Neural progenitor cell (in vitro differentiated cells): ENCODE measurements at regions not wholly inside any gene's neighbourhood (a gene's known extent, or its start where the extent isn't known, plus 50 kb on each side); places are given as distances from the start of the nearest gene placed in this dataset.

Experiments
- CTCF ChIP-seq: fragments of 200-600 bp; sonication (generic); IDR thresholded peaks from 2 replicates; pipeline ENCODE4 v1.5.1; 2017; ENCODE audit warnings: antibody characterized with exemption, mild to moderate bottlenecking
- EZH2 ChIP-seq: fragments of 200-600 bp; sonication (generic); IDR thresholded peaks from 2 replicates; pipeline ENCODE4 v1.6.1; 2017; ENCODE audit warnings: antibody characterized with exemption, mild to moderate bottlenecking, moderate library complexity

DNA sequence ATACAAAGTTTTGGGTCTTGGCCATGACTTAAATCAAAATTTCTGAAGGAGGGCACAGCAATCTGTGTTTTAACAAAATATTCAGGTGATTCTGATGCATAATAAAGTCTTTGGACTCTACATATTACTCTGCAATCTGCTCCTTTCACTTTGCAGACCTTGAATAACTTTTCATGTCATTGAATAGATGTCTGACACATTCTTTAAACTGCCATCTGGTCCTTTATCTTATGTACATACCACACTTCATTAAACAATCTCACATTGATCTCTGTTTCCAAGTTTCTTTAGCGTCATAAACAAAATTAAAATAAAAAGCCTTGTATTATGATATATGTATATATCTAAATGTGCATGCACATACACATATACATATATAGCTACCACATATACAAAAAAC is 831.2 kb downstream of the MAFB start:
- TF ChIP-seq CTCF, result no peak
- no peak for TF ChIP-seq EZH2
